ES-I3 (cell line): ENCODE measurements at regions not wholly inside any gene's neighbourhood (a gene's known extent, or its start where the extent isn't known, plus 50 kb on each side); places are given as distances from the start of the nearest gene placed in this dataset.

Experiments used
- H3K36me3 ChIP-seq: 2 replicates; pipeline ENCODE4 v1.6.1; 2013; ENCODE audit warnings: mild to moderate bottlenecking, low read length, control low read depth, moderate library complexity; ENCODE audit not compliant: insufficient read depth
- H3K4me1 ChIP-seq: 2 replicates; pipeline ENCODE4 v1.6.1; 2013; ENCODE audit warnings: mild to moderate bottlenecking, control low read depth, low read length; ENCODE audit not compliant: insufficient read depth
- H3K9ac ChIP-seq: 2 replicates; pipeline ENCODE4 v1.6.1; 2013; ENCODE audit warnings: low read depth, mild to moderate bottlenecking, low read length, moderate library complexity
- H3K9me3 ChIP-seq: 2 replicates; pipeline ENCODE4 v1.6.1; 2013; ENCODE audit warnings: mild to moderate bottlenecking, low read length, moderate library complexity; ENCODE audit not compliant: control insufficient read depth, insufficient read depth

- no peaks in the 10 kb centered on the region for H3K36me3 ChIP-seq
- H3K9ac ChIP-seq = no peak overlapping the region
- H3K4me1 ChIP-seq = no peaks in the 10 kb centered on the region
- H3K9me3 ChIP-seq = no peaks in the 10 kb centered on the region
Observed at GRCh38 chr5:107199756-107200155, 471.0 kb downstream of the EFNA5 start.

GRCh38 chr5:107196500-107197059 is 474.2 kb downstream of the EFNA5 start:
- peaks cover 9% of the 10 kb centered on the region; the same call in 1 of the 2 replicates for H3K4me1 ChIP-seq
- H3K36me3 ChIP-seq = no peaks in the 10 kb centered on the region
- H3K9me3 ChIP-seq = no peaks in the 10 kb centered on the region
- no peak overlapping the region for H3K9ac ChIP-seq

GRCh38 chr5:107195890-107196395 is 474.8 kb downstream of the EFNA5 start:
- Histone ChIP-seq H3K9ac (no peak overlapping the region), H3K9me3 (no peaks in the 10 kb centered on the region), H3K4me1 (peaks cover 9% of the 10 kb centered on the region; the same call in 1 of the 2 replicates), H3K36me3 (no peaks in the 10 kb centered on the region)

GRCh38 chr5:107184871-107185270 is 485.9 kb downstream of the EFNA5 start:
- Histone ChIP-seq H3K9ac (no peak overlapping the region), H3K4me1 (no peaks in the 10 kb centered on the region), H3K9me3 (no peaks in the 10 kb centered on the region; the same call in 1 of the 2 replicates), H3K36me3 (no peaks in the 10 kb centered on the region)

- Histone ChIP-seq H3K9ac (no peak overlapping the region), H3K36me3 (no peaks in the 10 kb centered on the region), H3K4me1 (no peaks in the 10 kb centered on the region), H3K9me3 (no peaks in the 10 kb centered on the region; the same call in 1 of the 2 replicates)
Observed at GRCh38 chr5:107184066-107184465, 486.7 kb downstream of the EFNA5 start.

GRCh38 chr5:107170620-107171019 is 500.1 kb downstream of the EFNA5 start:
- no peaks in the 10 kb centered on the region for H3K36me3 ChIP-seq
- no peak overlapping the region for H3K9ac ChIP-seq
- peaks cover 17% of the 10 kb centered on the region for H3K9me3 ChIP-seq
- no peaks in the 10 kb centered on the region for H3K4me1 ChIP-seq

- H3K36me3 ChIP-seq = no peaks in the 10 kb centered on the region
- H3K4me1 ChIP-seq = no peaks in the 10 kb centered on the region
- peaks cover 17% of the 10 kb centered on the region for H3K9me3 ChIP-seq
- H3K9ac ChIP-seq = no peak overlapping the region
Observed at GRCh38 chr5:107169867-107170266, 500.9 kb downstream of the EFNA5 start.

- Histone ChIP-seq H3K4me1 (no peaks in the 10 kb centered on the region), H3K9me3 (peaks cover 17% of the 10 kb centered on the region), H3K9ac (no peak overlapping the region), H3K36me3 (no peaks in the 10 kb centered on the region)
Observed at GRCh38 chr5:107168848-107169752, 501.6 kb downstream of the EFNA5 start.

GRCh38 chr5:107168086-107168485 is 502.7 kb downstream of the EFNA5 start:
- no peaks in the 10 kb centered on the region for H3K4me1 ChIP-seq
- H3K36me3 ChIP-seq = no peaks in the 10 kb centered on the region
- no peak overlapping the region for H3K9ac ChIP-seq
- peaks cover 17% of the 10 kb centered on the region for H3K9me3 ChIP-seq

GRCh38 chr5:107165296-107165695 is 505.4 kb downstream of the EFNA5 start:
- Histone ChIP-seq H3K4me1 (no peaks in the 10 kb centered on the region), H3K9me3 (peaks cover 9% of the 10 kb centered on the region), H3K9ac (no peak overlapping the region), H3K36me3 (no peaks in the 10 kb centered on the region)

GRCh38 chr5:107157809-107158208 is 512.9 kb downstream of the EFNA5 start:
- Histone ChIP-seq H3K4me1 (no peaks in the 10 kb centered on the region), H3K36me3 (no peaks in the 10 kb centered on the region), H3K9ac (no peak overlapping the region), H3K9me3 (no peaks in the 10 kb centered on the region)

- Histone ChIP-seq H3K4me1 (no peaks in the 10 kb centered on the region), H3K9ac (no peak overlapping the region), H3K9me3 (no peaks in the 10 kb centered on the region), H3K36me3 (no peaks in the 10 kb centered on the region)
Observed at GRCh38 chr5:107155707-107156106, 515.0 kb downstream of the EFNA5 start.

GRCh38 chr5:107154593-107154992 is 516.1 kb downstream of the EFNA5 start:
- Histone ChIP-seq H3K9ac (no peak overlapping the region), H3K4me1 (no peaks in the 10 kb centered on the region), H3K9me3 (no peaks in the 10 kb centered on the region), H3K36me3 (no peaks in the 10 kb centered on the region)

- no peak overlapping the region for H3K9ac ChIP-seq
- H3K4me1 ChIP-seq = no peaks in the 10 kb centered on the region
- no peaks in the 10 kb centered on the region for H3K9me3 ChIP-seq
- H3K36me3 ChIP-seq = no peaks in the 10 kb centered on the region
Observed at GRCh38 chr5:107153283-107153682, 517.5 kb downstream of the EFNA5 start.
